AG04449 (cell line): ENCODE measurements at regions not wholly inside any gene's neighbourhood (a gene's known extent, or its start where the extent isn't known, plus 50 kb on each side); places are given as distances from the start of the nearest gene placed in this dataset.
A peak's percentile ranks its signal among the peaks of the same experiment; 100 is the strongest.

ENCODE experiments used
- CTCF ChIA-PET: fragments of 350-600 bp; formaldehyde crosslinking; extraction: SDS; loops from one replicate; lab custom pipeline; 2021; ENCODE audit warnings: antibody characterized with exemption; lab: Yijun Ruan, JAX
- POLR2A ChIA-PET: fragments of 400-600, 350-600 bp; formaldehyde crosslinking; extraction: SDS; loops from one replicate; lab custom pipeline; 2020; ENCODE audit warnings: antibody characterized with exemption, inconsistent platforms; lab: Yijun Ruan, JAX
- DNase-seq: peaks from one replicate; pipeline ENCODE4 v3.0.0-alpha.2; 2010; ENCODE audit warnings: low read depth, low spot score
- H3K4me3 ChIP-seq: 2 replicates; pipeline ENCODE4 v1.5.1; 2011; ENCODE audit warnings: low read depth, mild to moderate bottlenecking, control low read depth, low read length
- TF ChIP-seq, protein P1 (sequence below): IDR thresholded peaks from one replicate; pipeline ENCODE4 v1.5.1; 2011; ENCODE audit warnings: mild to moderate bottlenecking, moderate library complexity, low read length, control low read depth, inconsistent platforms; ENCODE audit not compliant: insufficient read depth; ENCODE audit errors: missing control alignments

GRCh38 chr5:34580983-34581382 lies 75.1 kb upstream of the RAI14 start:
- ChIA-PET CTCF (no interaction called here), POLR2A (no interaction called here)
- no peak overlapping the region for H3K4me3 ChIP-seq
- TF ChIP-seq, protein P1, sequence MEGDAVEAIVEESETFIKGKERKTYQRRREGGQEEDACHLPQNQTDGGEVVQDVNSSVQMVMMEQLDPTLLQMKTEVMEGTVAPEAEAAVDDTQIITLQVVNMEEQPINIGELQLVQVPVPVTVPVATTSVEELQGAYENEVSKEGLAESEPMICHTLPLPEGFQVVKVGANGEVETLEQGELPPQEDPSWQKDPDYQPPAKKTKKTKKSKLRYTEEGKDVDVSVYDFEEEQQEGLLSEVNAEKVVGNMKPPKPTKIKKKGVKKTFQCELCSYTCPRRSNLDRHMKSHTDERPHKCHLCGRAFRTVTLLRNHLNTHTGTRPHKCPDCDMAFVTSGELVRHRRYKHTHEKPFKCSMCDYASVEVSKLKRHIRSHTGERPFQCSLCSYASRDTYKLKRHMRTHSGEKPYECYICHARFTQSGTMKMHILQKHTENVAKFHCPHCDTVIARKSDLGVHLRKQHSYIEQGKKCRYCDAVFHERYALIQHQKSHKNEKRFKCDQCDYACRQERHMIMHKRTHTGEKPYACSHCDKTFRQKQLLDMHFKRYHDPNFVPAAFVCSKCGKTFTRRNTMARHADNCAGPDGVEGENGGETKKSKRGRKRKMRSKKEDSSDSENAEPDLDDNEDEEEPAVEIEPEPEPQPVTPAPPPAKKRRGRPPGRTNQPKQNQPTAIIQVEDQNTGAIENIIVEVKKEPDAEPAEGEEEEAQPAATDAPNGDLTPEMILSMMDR: no peak
- DNase-seq: no peak

- TF ChIP-seq, protein P1: no peak
- ChIA-PET POLR2A (no interaction called here), CTCF (interaction anchor here (0.9 to 2.1 kb wide), 2 partner anchors 59 to 76 kb away, joined by 3 to 5 read pairs; no protein-coding TSS in a partner anchor)
- H3K4me3 ChIP-seq: no peak overlapping the region
- no peak for DNase-seq
These were observed 73.8 kb upstream of the RAI14 start for GRCh38 chr5:34582371-34582770.

DNA sequence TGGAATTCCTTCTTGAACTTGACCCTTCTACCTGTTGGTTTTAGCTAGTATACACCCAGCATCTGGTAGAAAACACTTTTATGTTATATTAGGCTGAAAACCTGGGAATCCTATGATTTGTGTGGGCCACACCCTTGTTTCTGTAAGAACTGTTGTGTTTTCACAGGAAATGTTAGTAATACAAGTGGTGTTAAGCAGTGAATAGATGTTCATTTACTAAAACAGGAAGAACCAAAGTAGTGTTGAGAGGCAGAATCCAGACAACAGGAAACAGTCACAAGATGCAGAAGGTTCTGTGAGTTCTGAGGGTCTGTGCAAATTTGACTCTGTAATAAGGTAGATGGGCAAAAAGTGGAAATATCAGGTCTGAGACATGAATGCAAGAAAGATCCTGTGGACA lies 73.0 kb upstream of the RAI14 start:
- no peak overlapping the region for H3K4me3 ChIP-seq
- TF ChIP-seq, protein P1: no peak
- CTCF ChIA-PET: interaction anchor here (0.9 to 2.1 kb wide), 2 partner anchors 60 to 76 kb away, joined by 3 to 5 read pairs; no protein-coding TSS in a partner anchor
- POLR2A ChIA-PET: no interaction called here
- DNase-seq: no peak

DNA sequence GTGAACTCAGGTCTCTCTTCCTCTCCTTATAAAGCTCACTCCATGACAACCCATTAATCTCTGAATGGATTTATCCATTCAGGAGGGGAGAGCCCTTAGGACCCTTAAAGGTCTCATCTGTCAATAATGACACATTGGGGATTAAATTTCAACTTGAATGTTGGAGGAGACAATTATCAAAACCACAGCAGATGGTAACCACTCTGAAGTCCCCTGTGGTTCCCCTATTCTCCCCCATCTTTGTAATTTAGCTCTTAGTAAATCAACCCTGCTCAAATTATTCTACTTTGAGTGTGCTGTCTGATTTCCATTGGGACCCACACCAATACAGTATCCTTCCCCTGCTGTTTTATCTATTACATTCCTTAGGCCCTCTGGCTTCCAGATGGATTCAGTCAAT lies 72.0 kb upstream of the RAI14 start:
- ChIA-PET POLR2A (interaction anchor here (0.9 kb wide), 1 partner anchor 50 kb away, joined by 3 read pairs; no protein-coding TSS in a partner anchor), CTCF (interaction anchor here (1.6 to 2.1 kb wide), 2 partner anchors 13 to 61 kb away, joined by 4 to 5 read pairs; no protein-coding TSS in a partner anchor)
- no peak overlapping the region for H3K4me3 ChIP-seq
- TF ChIP-seq, protein P1: no peak
- no peak for DNase-seq

- DNase-seq: no peak
- TF ChIP-seq, protein P1: no peak
- CTCF ChIA-PET: interaction anchor here (0.6 to 2.7 kb wide), 7 partner anchors 8 to 330 kb away, joined by 3 to 13 read pairs (median 4); partner anchors contain the start of genes BRIX1 and RAD1
- H3K4me3 ChIP-seq: no peak overlapping the region
- POLR2A ChIA-PET: interaction anchor here (1.7 to 2.0 kb wide), 2 partner anchors 14 to 71 kb away, joined by 5 to 6 read pairs; partner anchors contain the start of gene RAI14
These were observed 70.5 kb upstream of the RAI14 start for GRCh38 chr5:34585601-34586104.

- TF ChIP-seq, protein P1: no peak
- DNase-seq: peak; percentile 88
- ChIA-PET CTCF (interaction anchor here (0.6 to 2.7 kb wide), 6 partner anchors 9 to 329 kb away, joined by 3 to 13 read pairs (median 6); partner anchors contain the start of genes BRIX1 and RAD1), POLR2A (interaction anchor here (0.6 to 2.0 kb wide), 3 partner anchors 15 to 72 kb away, joined by 3 to 6 read pairs (median 5); partner anchors contain the start of gene RAI14)
- no peak overlapping the region for H3K4me3 ChIP-seq
These were observed 69.8 kb upstream of the RAI14 start for GRCh38 chr5:34586117-34586885.
